NCI-H2227 (cell line): ENCODE measurements at regions not wholly inside any gene's neighbourhood (a gene's known extent, or its start where the extent isn't known, plus 50 kb on each side); places are given as distances from the start of the nearest gene placed in this dataset.
"Not testable (repeated sequence)": the region's sequence is repeated elsewhere in the genome, so short reads cannot be mapped to it uniquely, and the experiment has no call there.

Source experiments
- DNase-seq: peaks from one replicate; lab custom pipeline; 2025; ENCODE audit not compliant: unreplicated experiment; lab: John Stamatoyannopoulos, UW

- DNase-seq = no peak
Measured at GRCh38 chr3:186454881-186455703, 89.1 kb downstream of the CRYGS start.

GRCh38 chr3:186453531-186453930 lies 90.6 kb downstream of the CRYGS start:
- no peak for DNase-seq

- no peak for DNase-seq
Measured at GRCh38 chr3:186452517-186452916, 90.5 kb upstream of the DGKG start.

- no peak for DNase-seq
Measured at GRCh38 chr3:186451371-186451770, 89.3 kb upstream of the DGKG start.

- no peak for DNase-seq
Measured at GRCh38 chr3:186444974-186445373, 82.9 kb upstream of the DGKG start.

- DNase-seq = no peak
Measured at GRCh38 chr3:186444288-186444687, 82.3 kb upstream of the DGKG start.

- DNase-seq = not testable (repeated sequence)
Measured at GRCh38 chr3:186442979-186443378, 80.9 kb upstream of the DGKG start.

- no peak for DNase-seq
Measured at GRCh38 chr3:186442162-186442561, 80.1 kb upstream of the DGKG start.

GRCh38 chr3:186440891-186441290 lies 78.9 kb upstream of the DGKG start:
- DNase-seq = no peak

GRCh38 chr3:186439725-186440124 lies 77.7 kb upstream of the DGKG start:
- DNase-seq = no peak

GRCh38 chr3:186435332-186435731 lies 73.3 kb upstream of the DGKG start:
- DNase-seq = not testable (repeated sequence)

- no peak for DNase-seq
Measured at GRCh38 chr3:186432944-186433732, 71.1 kb upstream of the DGKG start.

- no peak for DNase-seq
Measured at GRCh38 chr3:186432189-186432588, 70.2 kb upstream of the DGKG start.

GRCh38 chr3:186427627-186428281 lies 65.7 kb upstream of the DGKG start:
- peak; percentile 45 for DNase-seq

- DNase-seq = no peak
Measured at GRCh38 chr3:186425788-186426730, 64.0 kb upstream of the DGKG start.

GRCh38 chr3:186421946-186422345 lies 59.9 kb upstream of the DGKG start:
- no peak for DNase-seq

- DNase-seq = no peak
Measured at GRCh38 chr3:186418671-186419145, 56.7 kb upstream of the DGKG start.

GRCh38 chr3:186417791-186418190 lies 55.8 kb upstream of the DGKG start:
- DNase-seq = no peak

- DNase-seq = no peak
Measured at GRCh38 chr3:186414735-186415419, 52.8 kb upstream of the DGKG start.
